H1 (cell line): ENCODE measurements at regions not wholly inside any gene's neighbourhood (a gene's known extent, or its start where the extent isn't known, plus 50 kb on each side); places are given as distances from the start of the nearest gene placed in this dataset.

ENCODE experiments used
- PHF8 ChIP-seq: fragments of 200-600 bp; sonication (generic); conservative IDR thresholded peaks from 2 replicates; pipeline ENCODE4 v1.7.1; 2012; ENCODE audit warnings: low read depth, mild to moderate bottlenecking, inconsistent platforms, low read length, moderate library complexity
- TF ChIP-seq, protein P1 (sequence below): IDR thresholded peaks from 2 replicates; pipeline ENCODE4 v1.6.1; 2012; ENCODE audit warnings: inconsistent platforms

DNA sequence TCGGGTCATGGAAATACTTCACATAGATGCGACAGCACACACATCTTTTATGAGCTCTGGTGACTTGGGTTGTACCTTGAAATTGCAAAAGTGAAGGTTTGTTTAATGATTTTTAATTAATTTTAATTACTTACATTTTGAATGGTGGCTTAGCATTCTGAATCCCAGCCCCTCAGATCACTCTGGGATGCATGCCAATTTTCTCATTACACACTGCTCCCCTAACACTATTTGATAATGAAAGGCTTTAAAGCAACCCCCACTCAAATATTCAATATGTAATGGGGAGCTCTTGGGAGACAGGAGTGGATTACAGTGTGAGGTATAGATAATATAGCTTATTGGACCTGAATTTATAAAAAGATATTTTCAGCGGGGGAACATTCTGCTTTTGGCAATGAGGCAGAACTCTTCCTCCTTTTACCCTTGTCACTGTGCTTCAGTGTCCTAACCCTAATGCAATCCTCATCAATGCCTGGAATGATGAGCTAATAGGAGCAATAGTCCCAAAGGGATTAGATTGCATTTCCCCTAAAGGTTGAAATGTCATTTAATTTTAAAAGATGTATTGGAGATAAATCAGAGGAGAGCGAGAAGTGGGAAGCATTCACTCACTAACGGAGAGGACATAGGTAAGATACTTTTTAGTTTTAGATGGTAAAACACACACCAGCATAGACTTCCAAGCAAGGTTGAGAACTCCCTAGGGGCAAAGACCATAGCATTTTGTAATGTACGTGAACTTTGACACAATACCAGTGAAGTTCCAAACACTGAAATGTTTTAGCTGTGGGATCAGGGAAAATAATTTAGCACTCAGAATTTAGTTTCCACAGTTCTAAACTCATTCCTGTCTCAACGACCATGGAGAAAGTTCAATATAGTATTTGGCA, 384.1 kb upstream of the PLXNA2 start (continued):
- TF ChIP-seq, protein P1, sequence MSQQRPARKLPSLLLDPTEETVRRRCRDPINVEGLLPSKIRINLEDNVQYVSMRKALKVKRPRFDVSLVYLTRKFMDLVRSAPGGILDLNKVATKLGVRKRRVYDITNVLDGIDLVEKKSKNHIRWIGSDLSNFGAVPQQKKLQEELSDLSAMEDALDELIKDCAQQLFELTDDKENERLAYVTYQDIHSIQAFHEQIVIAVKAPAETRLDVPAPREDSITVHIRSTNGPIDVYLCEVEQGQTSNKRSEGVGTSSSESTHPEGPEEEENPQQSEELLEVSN = no peak
- no peak for TF ChIP-seq PHF8
